Natural killer cell (primary cell): ENCODE measurements at regions not wholly inside any gene's neighbourhood (a gene's known extent, or its start where the extent isn't known, plus 50 kb on each side); places are given as distances from the start of the nearest gene placed in this dataset.

Experiments used
- ATAC-seq, 3 donors: fragments of 150-1000 bp in 2 of 3; fragments of 200-7000 bp in 1 of 3; cut with Tn5 transposase; 1 replicate in 1 of 3; 2 replicates in 2 of 3; pipeline ENCODE4 v1.10.0; 2021; ENCODE audit warnings: mild to moderate bottlenecking in 2 of 3, moderate library complexity in 2 of 3
- DNase-seq, 2 donors: peaks; one replicate each; pipeline versions ENCODE4 v3.0.0 to v3.0.0-alpha.2; 2013 to 2021; ENCODE audit warnings: mixed read lengths in 1 of 2
- H3K27ac ChIP-seq: one replicate; pipeline ENCODE4 v1.5.1; 2013; ENCODE audit warnings: mild to moderate bottlenecking, low read length
- H3K27me3 ChIP-seq: one replicate; pipeline ENCODE4 v1.6.1; 2013; ENCODE audit warnings: low read length; ENCODE audit not compliant: control insufficient read depth, insufficient read depth
- H3K36me3 ChIP-seq: one replicate; pipeline ENCODE4 v1.6.1; 2013; ENCODE audit warnings: low read length; ENCODE audit not compliant: control insufficient read depth, insufficient read depth
- H3K4me1 ChIP-seq: one replicate; pipeline ENCODE4 v1.6.1; 2013; ENCODE audit warnings: low read length; ENCODE audit not compliant: control insufficient read depth, insufficient read depth
- H3K4me3 ChIP-seq: one replicate; pipeline ENCODE4 v1.5.1; 2013; ENCODE audit warnings: low read length
- H3K9me3 ChIP-seq: one replicate; pipeline ENCODE4 v1.6.1; 2013; ENCODE audit warnings: low read length; ENCODE audit not compliant: control insufficient read depth, insufficient read depth
- H3K27ac Mint-ChIP-seq, 2 donors: one replicate each; pipeline ENCODE4 v1.8.0; 2022; ENCODE audit warnings: mild to moderate bottlenecking in 2 of 2, mixed read lengths in 2 of 2, moderate library complexity in 1 of 2
- H3K27me3 Mint-ChIP-seq, 2 donors: one replicate each; pipeline ENCODE4 v1.8.0; 2022; ENCODE audit warnings: low read depth in 2 of 2, mixed read lengths in 2 of 2
- H3K36me3 Mint-ChIP-seq: one replicate; pipeline ENCODE4 v1.8.0; 2022; ENCODE audit warnings: mixed read lengths
- H3K4me1 Mint-ChIP-seq, 2 donors: one replicate each; pipeline ENCODE4 v1.8.0; 2022; ENCODE audit warnings: mixed read lengths in 2 of 2
- H3K4me3 Mint-ChIP-seq: one replicate; pipeline ENCODE4 v1.8.0; 2022; ENCODE audit warnings: mild to moderate bottlenecking, moderate library complexity, mixed read lengths
- H3K9me3 Mint-ChIP-seq, 2 donors: one replicate each; pipeline ENCODE4 v1.8.0; 2022; ENCODE audit warnings: mixed read lengths in 2 of 2
- WGBS: methylation state at CpG from one replicate; pipeline ENCODE4 v1.1.7; 2013; ENCODE audit warnings: missing lambda C conversion rate; ENCODE audit not compliant: insufficient coverage; 5-methylcytosine and 5-hydroxymethylcytosine counted together
- intact Hi-C: fragments of 100-400 bp; cut with micrococcal nuclease; formaldehyde crosslinking; loops from one replicate; pipeline ENCODE4 v1.14.2; 2022
- TF ChIP-seq, protein P1 (sequence below): fragments of 200-600 bp; IDR thresholded peaks from one replicate; pipeline ENCODE4 v1.8.0; 2022; ENCODE audit warnings: antibody characterized with exemption

DNA sequence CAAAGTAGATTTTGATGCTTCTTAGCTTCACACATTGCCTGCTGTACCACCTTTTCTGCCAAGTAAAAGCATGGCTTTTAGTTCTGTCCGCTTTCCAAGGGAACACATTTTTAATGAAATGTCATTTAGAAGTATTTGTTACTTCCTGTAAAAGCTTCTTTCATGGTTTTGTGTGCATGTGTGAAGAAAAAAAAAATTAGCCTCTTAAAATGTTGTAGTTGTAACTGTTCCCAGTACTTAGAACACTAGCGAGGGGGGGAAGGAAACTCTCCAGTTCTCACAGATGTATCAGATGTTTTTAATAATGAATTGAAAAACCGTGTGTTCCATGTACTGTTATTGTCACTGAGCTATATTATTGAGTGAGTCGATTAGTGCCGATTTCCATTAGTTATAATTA lies 568.3 kb upstream of the ADGRL2 start:
- Mint-ChIP-seq H3K4me1 (no peaks in the 10 kb centered on the region), H3K27ac (no peak overlapping the region), H3K27me3 (no peaks in the 10 kb centered on the region), H3K36me3 (no peaks in the 10 kb centered on the region), H3K9me3 (peaks cover 2 to 3% of the 10 kb centered on the region in 2 donors), H3K4me3 (no peak overlapping the region)
- DNase-seq = no peak
- 36% methylated on average over 5 of the region's 5 CpGs for WGBS
- intact Hi-C loops = no loop called here
- no peaks in the 10 kb centered on the region for H3K27me3 ChIP-seq
- H3K27ac ChIP-seq = no peak overlapping the region
- TF ChIP-seq, protein P1, sequence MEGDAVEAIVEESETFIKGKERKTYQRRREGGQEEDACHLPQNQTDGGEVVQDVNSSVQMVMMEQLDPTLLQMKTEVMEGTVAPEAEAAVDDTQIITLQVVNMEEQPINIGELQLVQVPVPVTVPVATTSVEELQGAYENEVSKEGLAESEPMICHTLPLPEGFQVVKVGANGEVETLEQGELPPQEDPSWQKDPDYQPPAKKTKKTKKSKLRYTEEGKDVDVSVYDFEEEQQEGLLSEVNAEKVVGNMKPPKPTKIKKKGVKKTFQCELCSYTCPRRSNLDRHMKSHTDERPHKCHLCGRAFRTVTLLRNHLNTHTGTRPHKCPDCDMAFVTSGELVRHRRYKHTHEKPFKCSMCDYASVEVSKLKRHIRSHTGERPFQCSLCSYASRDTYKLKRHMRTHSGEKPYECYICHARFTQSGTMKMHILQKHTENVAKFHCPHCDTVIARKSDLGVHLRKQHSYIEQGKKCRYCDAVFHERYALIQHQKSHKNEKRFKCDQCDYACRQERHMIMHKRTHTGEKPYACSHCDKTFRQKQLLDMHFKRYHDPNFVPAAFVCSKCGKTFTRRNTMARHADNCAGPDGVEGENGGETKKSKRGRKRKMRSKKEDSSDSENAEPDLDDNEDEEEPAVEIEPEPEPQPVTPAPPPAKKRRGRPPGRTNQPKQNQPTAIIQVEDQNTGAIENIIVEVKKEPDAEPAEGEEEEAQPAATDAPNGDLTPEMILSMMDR = no peak
- no peak overlapping the region for H3K4me3 ChIP-seq
- H3K9me3 ChIP-seq = no peaks in the 10 kb centered on the region
- no peaks in the 10 kb centered on the region for H3K36me3 ChIP-seq
- no peaks in the 10 kb centered on the region for H3K4me1 ChIP-seq
- no peak for ATAC-seq

GRCh38 chr1:81231729-81232038 lies 569.0 kb upstream of the ADGRL2 start:
- Histone ChIP-seq H3K4me3 (no peak overlapping the region), H3K27ac (no peak overlapping the region), H3K27me3 (no peaks in the 10 kb centered on the region), H3K4me1 (no peaks in the 10 kb centered on the region), H3K9me3 (no peaks in the 10 kb centered on the region), H3K36me3 (no peaks in the 10 kb centered on the region)
- Mint-ChIP-seq H3K36me3 (no peaks in the 10 kb centered on the region), H3K27ac (no peak overlapping the region), H3K9me3 (peaks cover 3% of the 10 kb centered on the region in 2 donors), H3K4me1 (no peaks in the 10 kb centered on the region), H3K27me3 (no peaks in the 10 kb centered on the region), H3K4me3 (no peak overlapping the region)
- no peak for ATAC-seq
- 80% methylated on average over 1 of the region's 1 CpG for WGBS
- intact Hi-C loops = no loop called here
- DNase-seq = no peak
- TF ChIP-seq, protein P1 = no peak

- Mint-ChIP-seq H3K27ac (no peak overlapping the region), H3K4me1 (no peaks in the 10 kb centered on the region), H3K36me3 (no peaks in the 10 kb centered on the region), H3K4me3 (no peak overlapping the region), H3K27me3 (no peaks in the 10 kb centered on the region), H3K9me3 (peaks cover 3 to 5% of the 10 kb centered on the region in 2 donors)
- ATAC-seq = no peak
- no peak overlapping the region for H3K4me3 ChIP-seq
- H3K36me3 ChIP-seq = no peaks in the 10 kb centered on the region
- intact Hi-C loops = no loop called here
- no peak overlapping the region for H3K27ac ChIP-seq
- H3K9me3 ChIP-seq = no peaks in the 10 kb centered on the region
- no peak for DNase-seq
- H3K4me1 ChIP-seq = no peaks in the 10 kb centered on the region
- 74% methylated on average over 3 of the region's 6 CpGs for WGBS
- TF ChIP-seq, protein P1 = no peak
- no peaks in the 10 kb centered on the region for H3K27me3 ChIP-seq
Measured at GRCh38 chr1:81230983-81231728, 569.6 kb upstream of the ADGRL2 start.

- ATAC-seq (no peak), DNase-seq (no peak)
- Histone ChIP-seq H3K9me3 (no peaks in the 10 kb centered on the region), H3K27me3 (no peaks in the 10 kb centered on the region), H3K27ac (no peak overlapping the region), H3K4me1 (no peaks in the 10 kb centered on the region), H3K4me3 (no peak overlapping the region), H3K36me3 (no peaks in the 10 kb centered on the region)
- Mint-ChIP-seq H3K27me3 (no peaks in the 10 kb centered on the region), H3K4me1 (no peaks in the 10 kb centered on the region), H3K36me3 (no peaks in the 10 kb centered on the region), H3K9me3 (peaks cover 3 to 5% of the 10 kb centered on the region in 2 donors), H3K4me3 (no peak overlapping the region), H3K27ac (no peak overlapping the region)
- intact Hi-C loops = no loop called here
- TF ChIP-seq, protein P1 = no peak
- 75% methylated on average over 6 of the region's 6 CpGs for WGBS
Measured at GRCh38 chr1:81228926-81229325, 571.8 kb upstream of the ADGRL2 start.
